DND-41 (cell line): ENCODE measurements at regions not wholly inside any gene's neighbourhood (a gene's known extent, or its start where the extent isn't known, plus 50 kb on each side); places are given as distances from the start of the nearest gene placed in this dataset.

ENCODE experiments used
- ATAC-seq: fragments of 200-7000 bp; cut with Tn5 transposase; 3 replicates; pipeline ENCODE4 v1.9.1; 2021; ENCODE audit warnings: low read depth; ENCODE audit not compliant: insufficient read depth
- DNase-seq: peaks from one replicate; pipeline ENCODE4 v3.0.0-alpha.2; 2020
- H2AFZ ChIP-seq: 2 replicates; pipeline ENCODE4 v1.6.0; 2012; ENCODE audit warnings: low read depth, low read length
- H3K27ac ChIP-seq: 2 replicates; pipeline ENCODE4 v1.5.1; 2012; ENCODE audit warnings: low read length, inconsistent platforms
- H3K27me3 ChIP-seq: fragments of 200-600 bp; sonication (generic); 2 replicates; pipeline ENCODE4 v1.6.0; 2012; ENCODE audit warnings: low read length, mild to moderate bottlenecking, inconsistent platforms; ENCODE audit not compliant: insufficient read depth, poor library complexity
- H3K36me3 ChIP-seq: 2 replicates; pipeline ENCODE4 v1.5.1; 2012; ENCODE audit warnings: low read length, inconsistent platforms; ENCODE audit not compliant: insufficient read depth
- H3K4me1 ChIP-seq: 2 replicates; pipeline ENCODE4 v1.5.1; 2012; ENCODE audit warnings: mild to moderate bottlenecking, low read length; ENCODE audit not compliant: insufficient read depth
- H3K4me2 ChIP-seq: 2 replicates; pipeline ENCODE4 v1.6.0; 2012; ENCODE audit warnings: mild to moderate bottlenecking, moderate library complexity, low read length, inconsistent platforms; ENCODE audit not compliant: insufficient read depth
- H3K4me3 ChIP-seq, 2 experiments: fragments of 200-600 bp in 1 of 2; shearing (Covaris generic) in 1 of 2; 2 replicates each; pipeline ENCODE4 v1.5.1; 2012 to 2016; ENCODE audit warnings: inconsistent platforms in 2 of 2, low read length in 2 of 2, mild to moderate bottlenecking in 2 of 2, low read depth in 1 of 2, moderate library complexity in 1 of 2
- H3K79me2 ChIP-seq: 2 replicates; pipeline ENCODE4 v1.6.0; 2012; ENCODE audit warnings: low read length, inconsistent platforms; ENCODE audit not compliant: insufficient read depth
- H3K9ac ChIP-seq: 2 replicates; pipeline ENCODE4 v1.6.0; 2012; ENCODE audit warnings: low read depth, mild to moderate bottlenecking, inconsistent platforms, low read length, moderate library complexity
- H3K9me3 ChIP-seq: 2 replicates; pipeline ENCODE4 v1.5.1; 2012; ENCODE audit warnings: low read length, moderate library complexity, mild to moderate bottlenecking, inconsistent platforms; ENCODE audit not compliant: insufficient read depth, severe bottlenecking
- H4K20me1 ChIP-seq: 2 replicates; pipeline ENCODE4 v1.6.0; 2012; ENCODE audit warnings: low read length; ENCODE audit not compliant: insufficient read depth
- CTCF ChIP-seq: IDR thresholded peaks from 2 replicates; pipeline ENCODE4 v1.5.1; 2012; ENCODE audit warnings: borderline replicate concordance, low read length, moderate library complexity, mild to moderate bottlenecking; ENCODE audit not compliant: poor library complexity, severe bottlenecking; ENCODE audit errors: extremely low read depth
- EZH2 ChIP-seq: IDR thresholded peaks from 3 replicates; pipeline ENCODE4 v1.6.1; 2012; ENCODE audit warnings: borderline replicate concordance, low read depth, mild to moderate bottlenecking, moderate library complexity, low read length, inconsistent platforms; ENCODE audit not compliant: severe bottlenecking

- no peak overlapping the region for H3K9ac ChIP-seq
- DNase-seq = peak; percentile 35
- peak overlapping the region; percentile 80 for H3K27ac ChIP-seq
- no peak overlapping the region for H3K4me2 ChIP-seq
- H4K20me1 ChIP-seq = no peaks in the 10 kb centered on the region
- no peaks in the 10 kb centered on the region for H3K36me3 ChIP-seq
- H2AFZ ChIP-seq = no peak overlapping the region
- H3K9me3 ChIP-seq = no peaks in the 10 kb centered on the region
- H3K79me2 ChIP-seq = no peaks in the 10 kb centered on the region
- no peaks in the 10 kb centered on the region for H3K27me3 ChIP-seq
- peak; percentile 53; the same call in 1 of the 3 replicates for ATAC-seq
- TF ChIP-seq EZH2 (no peak), CTCF (peak; percentile 45)
- peaks cover 27% of the 10 kb centered on the region for H3K4me1 ChIP-seq
- no peak overlapping the region for H3K4me3 ChIP-seq
Measured at GRCh38 chr2:43104763-43105162, 121.6 kb downstream of the ZFP36L2 start.

GRCh38 chr2:43104106-43104505, 122.3 kb downstream of the ZFP36L2 start:
- Histone ChIP-seq H3K36me3 (no peaks in the 10 kb centered on the region), H3K27me3 (no peaks in the 10 kb centered on the region), H3K4me3 (no peak overlapping the region), H3K4me1 (peaks cover 27% of the 10 kb centered on the region), H3K79me2 (no peaks in the 10 kb centered on the region), H3K9ac (no peak overlapping the region), H3K27ac (peak overlapping the region; percentile 80; the same call in 1 of the 2 replicates), H4K20me1 (no peaks in the 10 kb centered on the region), H3K9me3 (no peaks in the 10 kb centered on the region), H2AFZ (no peak overlapping the region), H3K4me2 (no peak overlapping the region)
- DNase-seq (no peak), ATAC-seq (no peak)
- TF ChIP-seq CTCF = no peak

- H3K4me3 ChIP-seq = no peak overlapping the region
- peaks cover 27% of the 10 kb centered on the region for H3K4me1 ChIP-seq
- no peaks in the 10 kb centered on the region for H3K9me3 ChIP-seq
- H3K36me3 ChIP-seq = no peaks in the 10 kb centered on the region
- H2AFZ ChIP-seq = no peak overlapping the region
- no peak for DNase-seq
- H3K4me2 ChIP-seq = no peak overlapping the region
- ATAC-seq = no peak
- no peaks in the 10 kb centered on the region for H3K79me2 ChIP-seq
- no peak for TF ChIP-seq CTCF
- TF ChIP-seq EZH2 = no peak
- no peak overlapping the region for H3K9ac ChIP-seq
- H4K20me1 ChIP-seq = no peaks in the 10 kb centered on the region
- no peaks in the 10 kb centered on the region for H3K27me3 ChIP-seq
- H3K27ac ChIP-seq = no peak overlapping the region
Measured at GRCh38 chr2:43103093-43103404, 123.4 kb downstream of the ZFP36L2 start.

- Histone ChIP-seq H3K36me3 (no peaks in the 10 kb centered on the region), H2AFZ (no peak overlapping the region), H4K20me1 (no peaks in the 10 kb centered on the region), H3K4me3 (no peak overlapping the region), H3K4me1 (peaks cover 27% of the 10 kb centered on the region), H3K9ac (no peak overlapping the region), H3K4me2 (no peak overlapping the region), H3K27me3 (no peaks in the 10 kb centered on the region), H3K79me2 (no peaks in the 10 kb centered on the region), H3K9me3 (no peaks in the 10 kb centered on the region), H3K27ac (peak overlapping the region; percentile 43; the same call in 1 of the 2 replicates)
- TF ChIP-seq EZH2 (no peak), CTCF (no peak)
- no peak for DNase-seq
- ATAC-seq = no peak
Measured at GRCh38 chr2:43102366-43103092, 123.9 kb downstream of the ZFP36L2 start.
